ENCODE measurements at regions not wholly inside any gene's neighbourhood (a gene's known extent, or its start where the extent isn't known, plus 50 kb on each side); places are given as distances from the start of the nearest gene placed in this dataset.
"Not testable (repeated sequence)": the region's sequence is repeated elsewhere in the genome, so short reads cannot be mapped to it uniquely, and the experiment has no call there.

GRCh38 chr1:222938986-222939385 lies 124.1 kb downstream of the DISP1 start:
- DNase-seq (ENCODE audit: extremely low read depth in 1 of 11, low read depth in 9 of 11, low spot score in 4 of 11), result no peak

GRCh38 chr1:222940095-222940494 lies 125.3 kb downstream of the DISP1 start:
- no peak for DNase-seq (ENCODE audit: extremely low read depth in 1 of 11, low read depth in 9 of 11, low spot score in 4 of 11)

- DNase-seq (ENCODE audit: extremely low read depth in 1 of 11, low read depth in 9 of 11, low spot score in 4 of 11), result no peak
These were observed 126.1 kb downstream of the DISP1 start for GRCh38 chr1:222940906-222941305.

DNA sequence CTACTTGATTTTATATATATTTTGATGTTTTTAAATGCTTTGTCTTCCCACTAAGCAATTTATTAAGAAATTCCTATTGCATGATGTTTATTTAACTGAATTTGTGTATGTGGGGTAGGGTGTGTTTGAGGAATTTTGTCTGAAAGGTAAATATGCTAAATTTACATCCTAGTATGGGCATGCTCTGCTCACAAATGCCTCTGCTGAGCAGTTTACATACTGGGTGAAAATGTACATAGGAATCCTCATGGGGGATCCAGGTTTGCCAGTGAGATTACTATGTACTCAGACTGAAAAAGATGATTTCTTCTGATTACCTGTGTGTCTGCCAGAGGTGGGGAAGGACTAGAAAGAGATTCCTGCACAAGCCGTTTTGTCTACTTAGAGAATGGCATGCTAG lies 126.6 kb downstream of the DISP1 start:
- no peak for DNase-seq (ENCODE audit: extremely low read depth in 1 of 11, low read depth in 9 of 11, low spot score in 4 of 11)

GRCh38 chr1:222946436-222946835 lies 131.6 kb downstream of the DISP1 start:
- DNase-seq (ENCODE audit: extremely low read depth in 1 of 11, low read depth in 9 of 11, low spot score in 4 of 11), result no peak

GRCh38 chr1:222948079-222948478 lies 133.2 kb downstream of the DISP1 start:
- no peak for DNase-seq (ENCODE audit: extremely low read depth in 1 of 11, low read depth in 9 of 11, low spot score in 4 of 11)

DNA sequence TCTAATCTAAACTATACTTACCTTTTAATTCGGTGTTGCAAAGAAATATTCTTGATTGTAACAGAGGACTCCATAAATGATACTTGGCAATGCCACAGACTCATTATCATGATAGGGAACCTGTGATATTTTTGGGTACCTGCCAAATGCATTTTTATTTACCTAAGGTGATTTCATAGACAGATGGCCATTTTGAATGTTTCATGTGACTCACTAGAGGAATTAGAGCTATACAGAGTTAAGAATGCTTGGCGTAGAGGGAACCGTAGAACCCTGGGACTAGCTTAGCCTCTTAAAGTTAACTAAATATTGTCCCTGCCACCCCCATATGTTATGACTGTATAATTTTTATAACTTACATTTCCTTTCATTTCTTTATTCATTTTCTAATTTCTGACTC lies 136.1 kb downstream of the DISP1 start:
- no peak for DNase-seq (ENCODE audit: extremely low read depth in 1 of 11, low read depth in 9 of 11, low spot score in 4 of 11)

DNA sequence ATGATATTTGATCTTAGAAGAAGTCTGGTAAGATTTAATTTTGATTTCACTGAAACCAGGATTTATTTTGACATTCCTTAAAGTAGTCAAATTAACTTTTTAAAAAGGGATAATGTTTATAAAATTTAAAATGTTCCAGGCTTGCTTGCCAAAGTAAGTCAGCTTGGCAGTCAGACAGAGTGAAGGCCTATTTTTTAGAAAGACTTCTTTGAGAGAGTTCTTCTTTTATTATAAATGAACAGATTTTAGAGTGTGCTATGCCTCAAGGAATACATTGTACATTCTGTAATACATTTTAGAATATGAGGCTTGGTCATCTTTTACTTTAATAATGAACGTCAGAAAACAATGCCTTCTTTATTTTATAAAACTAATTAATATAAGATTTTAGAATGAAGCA lies 138.7 kb downstream of the DISP1 start:
- DNase-seq (ENCODE audit: extremely low read depth in 1 of 11, low read depth in 9 of 11, low spot score in 4 of 11), result no peak

GRCh38 chr1:222955964-222956363 lies 141.1 kb downstream of the DISP1 start:
- DNase-seq (ENCODE audit: extremely low read depth in 1 of 11, low read depth in 9 of 11, low spot score in 4 of 11), result no peak

GRCh38 chr1:222956601-222957000 lies 141.8 kb downstream of the DISP1 start:
- DNase-seq (ENCODE audit: extremely low read depth in 1 of 11, low read depth in 9 of 11, low spot score in 4 of 11), result no peak

GRCh38 chr1:222967466-222968240 lies 152.8 kb downstream of the DISP1 start:
- DNase-seq (ENCODE audit: extremely low read depth in 1 of 11, low read depth in 9 of 11, low spot score in 4 of 11), result no peak

- DNase-seq (ENCODE audit: extremely low read depth in 1 of 11, low read depth in 9 of 11, low spot score in 4 of 11), result no peak
These were observed 155.2 kb downstream of the DISP1 start for GRCh38 chr1:222970040-222970439.

DNA sequence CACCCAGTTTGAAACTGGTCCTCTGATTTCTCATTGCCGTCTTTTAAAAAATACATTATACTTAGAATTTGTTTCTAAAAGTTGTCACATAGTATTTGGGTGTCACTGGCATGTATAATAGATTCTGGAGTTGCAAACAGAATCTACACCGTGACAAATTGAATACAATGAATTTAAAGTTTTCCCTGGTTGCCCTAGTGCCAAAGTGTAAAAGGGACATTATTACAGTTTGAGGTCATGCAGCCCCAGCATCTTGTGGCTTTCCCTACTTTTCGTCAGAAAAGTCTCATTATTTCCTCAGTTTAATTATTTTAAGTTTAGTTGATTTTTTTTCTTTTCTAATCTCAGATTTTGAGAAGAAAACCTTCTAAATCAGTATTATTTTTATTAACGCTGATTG lies 155.9 kb downstream of the DISP1 start:
- no peak for DNase-seq (ENCODE audit: extremely low read depth in 1 of 11, low read depth in 9 of 11, low spot score in 4 of 11)

DNA sequence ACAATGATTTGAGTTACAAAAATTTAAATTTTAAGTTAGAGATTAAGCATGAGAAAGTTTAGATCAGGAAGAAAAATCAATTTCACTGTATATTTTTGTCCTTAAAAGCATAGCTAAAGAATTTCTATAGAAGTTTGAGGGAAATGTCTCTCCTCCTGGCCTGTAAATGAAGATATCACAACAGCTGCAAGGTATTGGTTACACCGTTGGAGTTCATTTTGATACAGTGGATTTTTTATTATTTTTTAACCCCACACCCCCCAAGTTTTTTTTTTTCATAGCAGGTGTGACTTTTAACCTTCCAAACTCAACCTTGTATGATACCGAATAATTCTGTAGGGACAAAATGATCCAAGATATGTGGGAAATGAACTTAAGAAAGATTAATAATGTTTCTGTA lies 156.3 kb downstream of the DISP1 start:
- DNase-seq (ENCODE audit: extremely low read depth in 1 of 11, low read depth in 9 of 11, low spot score in 4 of 11), result no peak

GRCh38 chr1:222973561-222973960 lies 158.7 kb downstream of the DISP1 start:
- DNase-seq (ENCODE audit: extremely low read depth in 1 of 11, low read depth in 9 of 11, low spot score in 4 of 11), result no peak

GRCh38 chr1:222974496-222974895 lies 159.7 kb downstream of the DISP1 start:
- no peak for DNase-seq (ENCODE audit: extremely low read depth in 1 of 11, low read depth in 9 of 11, low spot score in 4 of 11)

GRCh38 chr1:222975472-222976122 lies 160.8 kb downstream of the DISP1 start:
- no peak for DNase-seq (ENCODE audit: extremely low read depth in 1 of 11, low read depth in 9 of 11, low spot score in 4 of 11)

DNA sequence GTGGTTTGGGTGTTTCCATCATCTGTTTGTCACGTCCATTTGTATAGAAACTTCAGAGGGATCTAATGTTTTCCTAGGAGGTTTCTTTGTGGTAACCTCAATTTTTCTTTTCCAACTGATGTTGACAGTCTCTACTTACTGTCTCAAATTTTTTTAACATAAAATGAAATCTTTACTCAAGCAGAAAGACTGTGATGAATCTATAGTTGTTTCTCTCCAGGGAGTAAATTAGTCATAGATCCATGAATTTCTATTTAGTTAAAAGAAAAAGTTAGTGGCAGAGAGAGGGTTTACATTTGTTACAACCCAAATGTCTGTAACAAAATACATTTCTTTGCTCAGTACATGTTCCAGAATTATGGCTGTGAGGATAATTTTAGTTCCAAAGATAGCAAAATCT lies 161.6 kb downstream of the DISP1 start:
- DNase-seq (ENCODE audit: extremely low read depth in 1 of 11, low read depth in 9 of 11, low spot score in 4 of 11), result no peak

DNA sequence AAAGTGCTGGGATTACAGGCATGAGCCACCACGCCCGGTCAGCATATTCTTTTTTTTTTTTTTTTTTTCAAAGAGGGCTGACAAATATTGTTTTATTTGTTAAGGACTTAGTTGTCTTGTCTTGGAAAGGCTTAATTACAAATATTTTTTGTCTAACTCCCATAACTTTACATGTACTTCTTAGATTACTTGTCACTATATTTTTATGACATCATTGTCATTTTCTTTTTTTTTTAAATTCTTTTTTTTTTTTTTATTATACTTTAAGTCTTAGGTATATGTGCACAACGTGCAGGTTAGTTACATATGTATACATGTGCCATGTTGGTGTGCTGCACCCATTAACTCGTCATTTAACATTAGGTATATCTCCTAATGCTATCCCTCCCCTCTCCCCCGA lies 162.5 kb downstream of the DISP1 start:
- not testable (repeated sequence) for DNase-seq (ENCODE audit: extremely low read depth in 1 of 11, low read depth in 9 of 11, low spot score in 4 of 11)

GRCh38 chr1:222979561-222979960 lies 163.5 kb downstream of the TLR5 start:
- DNase-seq (ENCODE audit: extremely low read depth in 1 of 11, low read depth in 9 of 11, low spot score in 4 of 11), result no peak

- DNase-seq (ENCODE audit: extremely low read depth in 1 of 11, low read depth in 9 of 11, low spot score in 4 of 11), result no peak
These were observed 155.4 kb downstream of the TLR5 start for GRCh38 chr1:222987674-222988076.
